ENCODE measurements at regions not wholly inside any gene's neighbourhood (a gene's known extent, or its start where the extent isn't known, plus 50 kb on each side); places are given as distances from the start of the nearest gene placed in this dataset.

DNA sequence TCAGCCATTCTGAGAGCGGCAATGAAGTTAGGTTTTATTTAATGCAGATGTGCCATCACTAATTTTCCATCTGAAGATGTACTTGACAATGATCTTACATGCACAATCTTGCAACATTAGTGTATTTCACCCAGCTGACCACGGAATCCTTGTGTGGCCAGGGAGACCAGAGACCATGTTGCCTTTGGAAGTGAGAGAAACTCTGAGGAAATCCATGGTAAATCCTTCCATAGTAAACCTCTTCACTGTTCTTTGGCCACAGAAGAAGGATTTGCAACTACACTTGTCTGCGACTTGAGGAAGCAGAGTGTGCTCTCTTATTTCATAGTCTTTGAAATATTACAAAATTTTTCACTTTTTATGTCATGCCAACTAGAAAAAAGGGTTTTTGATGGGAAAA, 128.4 kb upstream of the IGSF10 start:
- TF ChIP-seq, protein P1, sequence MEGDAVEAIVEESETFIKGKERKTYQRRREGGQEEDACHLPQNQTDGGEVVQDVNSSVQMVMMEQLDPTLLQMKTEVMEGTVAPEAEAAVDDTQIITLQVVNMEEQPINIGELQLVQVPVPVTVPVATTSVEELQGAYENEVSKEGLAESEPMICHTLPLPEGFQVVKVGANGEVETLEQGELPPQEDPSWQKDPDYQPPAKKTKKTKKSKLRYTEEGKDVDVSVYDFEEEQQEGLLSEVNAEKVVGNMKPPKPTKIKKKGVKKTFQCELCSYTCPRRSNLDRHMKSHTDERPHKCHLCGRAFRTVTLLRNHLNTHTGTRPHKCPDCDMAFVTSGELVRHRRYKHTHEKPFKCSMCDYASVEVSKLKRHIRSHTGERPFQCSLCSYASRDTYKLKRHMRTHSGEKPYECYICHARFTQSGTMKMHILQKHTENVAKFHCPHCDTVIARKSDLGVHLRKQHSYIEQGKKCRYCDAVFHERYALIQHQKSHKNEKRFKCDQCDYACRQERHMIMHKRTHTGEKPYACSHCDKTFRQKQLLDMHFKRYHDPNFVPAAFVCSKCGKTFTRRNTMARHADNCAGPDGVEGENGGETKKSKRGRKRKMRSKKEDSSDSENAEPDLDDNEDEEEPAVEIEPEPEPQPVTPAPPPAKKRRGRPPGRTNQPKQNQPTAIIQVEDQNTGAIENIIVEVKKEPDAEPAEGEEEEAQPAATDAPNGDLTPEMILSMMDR (IDR thresholded peaks at IDR 0.05): no peak
- TF ChIP-seq POLR2AphosphoS5 (IDR thresholded peaks at IDR 0.05; ENCODE audit: low read depth, low read length) (no peak), TCF7L2 (IDR thresholded peaks at IDR 0.05; ENCODE audit: low read depth, low read length) (no peak)
